ENCODE measurements at regions not wholly inside any gene's neighbourhood (a gene's known extent, or its start where the extent isn't known, plus 50 kb on each side); places are given as distances from the start of the nearest gene placed in this dataset.

DNA sequence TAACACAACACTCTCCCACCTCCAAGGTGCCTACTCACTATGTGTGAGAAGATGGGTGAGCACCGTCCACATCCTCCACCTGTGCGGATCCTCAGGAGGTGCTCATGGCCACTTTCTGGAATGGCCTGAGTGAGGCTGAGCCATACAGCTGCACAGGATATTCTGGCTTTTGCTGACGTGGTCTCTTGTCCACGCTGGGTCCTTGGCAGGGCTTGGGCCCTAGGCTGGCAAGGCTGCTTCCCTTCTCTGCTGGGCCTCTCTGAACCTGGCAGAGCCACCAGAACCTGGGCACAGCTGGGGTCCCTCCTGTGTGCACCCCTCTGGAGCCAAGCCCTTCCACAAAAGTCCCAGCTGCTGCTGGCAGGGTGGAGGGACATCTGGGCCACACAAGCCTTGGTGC is 56.4 kb upstream of the IER5L start:
- no peak overlapping the region for H3K27ac Mint-ChIP-seq
- no peak for ATAC-seq
- no peaks in the 10 kb centered on the region for H3K36me3 Mint-ChIP-seq

DNA sequence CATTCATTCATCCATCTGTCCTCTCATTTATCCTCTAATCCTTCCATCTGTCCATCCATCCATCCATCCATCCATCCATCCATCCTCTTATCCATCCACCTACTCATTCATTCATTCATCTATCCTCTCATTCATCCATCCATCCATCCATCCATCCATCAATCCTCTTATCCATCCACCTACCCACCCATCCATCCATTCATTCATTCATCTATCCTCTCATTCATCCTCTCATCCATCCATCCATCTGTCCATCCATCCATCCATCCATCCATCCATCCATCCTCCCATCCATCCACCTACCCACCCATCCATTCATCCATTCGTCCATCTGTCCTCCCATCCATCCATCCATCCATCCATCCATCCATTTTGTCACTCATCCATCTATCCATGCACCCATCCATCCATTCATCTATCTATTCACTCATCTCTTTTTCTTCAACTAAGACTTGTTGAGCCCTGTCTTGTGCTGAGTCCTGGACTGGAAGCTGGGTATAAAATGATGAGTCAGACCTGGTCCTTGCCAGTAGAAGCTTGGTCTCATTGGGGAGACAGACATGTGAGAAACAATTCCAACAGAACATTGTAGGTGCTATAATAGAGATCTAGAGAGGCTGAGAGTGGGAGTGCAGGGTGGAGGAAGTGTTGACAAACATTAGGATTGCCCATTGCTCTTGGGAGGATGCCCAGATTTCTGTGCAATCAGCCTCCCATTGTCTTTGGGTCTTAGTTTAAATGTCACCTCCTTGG is 55.0 kb upstream of the IER5L start:
- Mint-ChIP-seq H3K36me3 (no peaks in the 10 kb centered on the region), H3K27ac (no peak overlapping the region), H3K27me3 (ENCODE audit: low read depth in 2 of 2) (no peaks in the 10 kb centered on the region), H3K4me1 (peaks cover 11 to 52% of the 10 kb centered on the region in 2 donors), H3K9me3 (peaks cover 4 to 8% of the 10 kb centered on the region in 2 donors), H3K4me3 (no peak overlapping the region)
- ATAC-seq (no peak), DNase-seq (no peak)
- Histone ChIP-seq H3K36me3 (ENCODE audit: control insufficient read depth, insufficient read depth, low read length) (no peaks in the 10 kb centered on the region), H3K27ac (ENCODE audit: low read length) (no peak overlapping the region), H3K9me3 (ENCODE audit: control insufficient read depth, insufficient read depth, low read length) (peaks cover 4% of the 10 kb centered on the region), H3K27me3 (ENCODE audit: control insufficient read depth, insufficient read depth, low read length) (no peaks in the 10 kb centered on the region), H3K4me3 (ENCODE audit: low read length) (no peak overlapping the region), H3K4me1 (ENCODE audit: control insufficient read depth, insufficient read depth, low read length) (peaks cover 30% of the 10 kb centered on the region)
- intact Hi-C loops (cut with micrococcal nuclease): no loop called here
- TF ChIP-seq, protein P1, sequence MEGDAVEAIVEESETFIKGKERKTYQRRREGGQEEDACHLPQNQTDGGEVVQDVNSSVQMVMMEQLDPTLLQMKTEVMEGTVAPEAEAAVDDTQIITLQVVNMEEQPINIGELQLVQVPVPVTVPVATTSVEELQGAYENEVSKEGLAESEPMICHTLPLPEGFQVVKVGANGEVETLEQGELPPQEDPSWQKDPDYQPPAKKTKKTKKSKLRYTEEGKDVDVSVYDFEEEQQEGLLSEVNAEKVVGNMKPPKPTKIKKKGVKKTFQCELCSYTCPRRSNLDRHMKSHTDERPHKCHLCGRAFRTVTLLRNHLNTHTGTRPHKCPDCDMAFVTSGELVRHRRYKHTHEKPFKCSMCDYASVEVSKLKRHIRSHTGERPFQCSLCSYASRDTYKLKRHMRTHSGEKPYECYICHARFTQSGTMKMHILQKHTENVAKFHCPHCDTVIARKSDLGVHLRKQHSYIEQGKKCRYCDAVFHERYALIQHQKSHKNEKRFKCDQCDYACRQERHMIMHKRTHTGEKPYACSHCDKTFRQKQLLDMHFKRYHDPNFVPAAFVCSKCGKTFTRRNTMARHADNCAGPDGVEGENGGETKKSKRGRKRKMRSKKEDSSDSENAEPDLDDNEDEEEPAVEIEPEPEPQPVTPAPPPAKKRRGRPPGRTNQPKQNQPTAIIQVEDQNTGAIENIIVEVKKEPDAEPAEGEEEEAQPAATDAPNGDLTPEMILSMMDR (IDR thresholded peaks at IDR 0.05): no peak
- WGBS (ENCODE audit: insufficient coverage): 87% methylated on average over 1 of the region's 1 CpG

More for the DNA sequence above, 56.4 kb upstream of the IER5L start:
- no peaks in the 10 kb centered on the region for H3K36me3 ChIP-seq (ENCODE audit: control insufficient read depth, insufficient read depth, low read length)
- Mint-ChIP-seq H3K27me3 (ENCODE audit: low read depth in 2 of 2) (no peaks in the 10 kb centered on the region), H3K9me3 (peaks cover 4 to 8% of the 10 kb centered on the region in 2 donors), H3K4me3 (no peak overlapping the region), H3K4me1 (peaks cover 11 to 51% of the 10 kb centered on the region in 2 donors)
- peaks cover 30% of the 10 kb centered on the region for H3K4me1 ChIP-seq (ENCODE audit: control insufficient read depth, insufficient read depth, low read length)
- H3K9me3 ChIP-seq (ENCODE audit: control insufficient read depth, insufficient read depth, low read length): peaks cover 4% of the 10 kb centered on the region
- no peak for DNase-seq
- H3K27ac ChIP-seq (ENCODE audit: low read length): no peak overlapping the region
- H3K27me3 ChIP-seq (ENCODE audit: control insufficient read depth, insufficient read depth, low read length): no peaks in the 10 kb centered on the region
- H3K4me3 ChIP-seq (ENCODE audit: low read length): no peak overlapping the region
- intact Hi-C loops (cut with micrococcal nuclease): no loop called here
- WGBS (ENCODE audit: insufficient coverage): 74% methylated on average over 4 of the region's 4 CpGs
- TF ChIP-seq, protein P1 (IDR thresholded peaks at IDR 0.05): no peak

DNA sequence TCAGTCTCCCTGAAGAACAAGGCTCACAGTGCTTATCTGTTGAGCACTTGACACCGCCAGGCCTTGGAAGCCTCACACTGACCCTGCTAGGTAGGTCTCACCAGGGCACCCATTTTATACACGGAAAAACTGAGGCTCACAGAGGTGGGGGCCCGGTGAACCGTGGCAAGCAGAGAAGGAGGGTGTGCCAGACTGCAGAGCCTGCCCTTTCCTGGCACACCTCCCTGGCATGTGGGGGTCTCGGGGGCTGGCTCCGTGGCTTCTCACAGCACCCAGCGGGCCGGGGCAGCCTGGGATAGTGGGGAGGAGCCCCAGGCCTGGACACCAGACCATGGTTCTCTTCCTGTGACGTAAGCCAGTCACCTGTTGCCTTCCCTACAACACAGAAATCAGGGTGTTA is 53.7 kb upstream of the IER5L start:
- no peaks in the 10 kb centered on the region for H3K36me3 Mint-ChIP-seq
- Histone ChIP-seq H3K4me3 (ENCODE audit: low read length) (no peak overlapping the region), H3K27me3 (ENCODE audit: control insufficient read depth, insufficient read depth, low read length) (no peaks in the 10 kb centered on the region), H3K9me3 (ENCODE audit: control insufficient read depth, insufficient read depth, low read length) (peaks cover 4% of the 10 kb centered on the region), H3K4me1 (ENCODE audit: control insufficient read depth, insufficient read depth, low read length) (peaks cover 23% of the 10 kb centered on the region), H3K27ac (ENCODE audit: low read length) (no peak overlapping the region), H3K36me3 (ENCODE audit: control insufficient read depth, insufficient read depth, low read length) (no peaks in the 10 kb centered on the region)
- peaks cover 11 to 39% of the 10 kb centered on the region in 2 donors for H3K4me1 Mint-ChIP-seq
- TF ChIP-seq, protein P1 (IDR thresholded peaks at IDR 0.05): no peak
- DNase-seq (no peak), ATAC-seq (no peak)
- H3K4me3 Mint-ChIP-seq: no peak overlapping the region
- intact Hi-C loops (cut with micrococcal nuclease): no loop called here
- WGBS (ENCODE audit: insufficient coverage): 89% methylated on average over 9 of the region's 9 CpGs
- H3K9me3 Mint-ChIP-seq: peaks cover 4 to 8% of the 10 kb centered on the region in 2 donors
- no peaks in the 10 kb centered on the region for H3K27me3 Mint-ChIP-seq (ENCODE audit: low read depth in 2 of 2)
- no peak overlapping the region for H3K27ac Mint-ChIP-seq

Measured in natural killer cell (primary cell).